ENCODE measurements at regions not wholly inside any gene's neighbourhood (a gene's known extent, or its start where the extent isn't known, plus 50 kb on each side); places are given as distances from the start of the nearest gene placed in this dataset.
A peak's percentile ranks its signal among the peaks of the same experiment; 100 is the strongest.

DNA sequence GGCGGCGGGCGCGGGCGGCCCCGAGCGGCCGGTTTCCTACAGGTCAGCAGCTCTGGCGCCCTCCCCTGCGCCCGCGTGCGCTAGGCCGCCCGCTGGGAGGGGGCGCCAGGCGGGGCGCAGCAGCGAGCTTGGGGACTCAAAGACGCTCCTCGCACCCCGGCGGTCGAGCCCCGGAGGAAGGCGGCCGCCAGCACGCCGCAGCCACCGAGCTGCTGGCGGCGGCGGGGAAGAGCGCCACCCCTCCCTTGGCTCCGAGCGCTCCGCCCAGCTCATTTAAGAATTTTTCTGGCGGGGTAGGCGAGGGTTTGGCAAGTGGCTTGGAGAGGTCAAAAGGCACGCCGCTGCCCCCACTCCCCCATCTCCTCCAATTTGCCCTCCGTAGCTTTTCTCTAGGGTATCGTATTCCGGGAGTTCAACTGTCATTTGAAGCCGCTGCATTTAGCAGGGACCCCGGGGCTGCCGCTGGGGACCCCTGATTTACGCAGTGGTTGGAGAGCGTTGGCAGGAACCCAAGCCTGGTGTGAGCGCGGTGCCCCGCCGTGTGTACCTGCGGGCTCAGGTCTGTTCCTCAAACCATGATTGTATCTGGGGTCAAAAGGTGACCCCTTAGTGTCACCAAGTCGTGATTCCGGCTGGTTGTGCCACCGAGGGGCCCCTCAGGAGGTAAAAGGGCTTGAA, 59.5 kb upstream of the GSE1 start:
- TF ChIP-seq, protein P1, sequence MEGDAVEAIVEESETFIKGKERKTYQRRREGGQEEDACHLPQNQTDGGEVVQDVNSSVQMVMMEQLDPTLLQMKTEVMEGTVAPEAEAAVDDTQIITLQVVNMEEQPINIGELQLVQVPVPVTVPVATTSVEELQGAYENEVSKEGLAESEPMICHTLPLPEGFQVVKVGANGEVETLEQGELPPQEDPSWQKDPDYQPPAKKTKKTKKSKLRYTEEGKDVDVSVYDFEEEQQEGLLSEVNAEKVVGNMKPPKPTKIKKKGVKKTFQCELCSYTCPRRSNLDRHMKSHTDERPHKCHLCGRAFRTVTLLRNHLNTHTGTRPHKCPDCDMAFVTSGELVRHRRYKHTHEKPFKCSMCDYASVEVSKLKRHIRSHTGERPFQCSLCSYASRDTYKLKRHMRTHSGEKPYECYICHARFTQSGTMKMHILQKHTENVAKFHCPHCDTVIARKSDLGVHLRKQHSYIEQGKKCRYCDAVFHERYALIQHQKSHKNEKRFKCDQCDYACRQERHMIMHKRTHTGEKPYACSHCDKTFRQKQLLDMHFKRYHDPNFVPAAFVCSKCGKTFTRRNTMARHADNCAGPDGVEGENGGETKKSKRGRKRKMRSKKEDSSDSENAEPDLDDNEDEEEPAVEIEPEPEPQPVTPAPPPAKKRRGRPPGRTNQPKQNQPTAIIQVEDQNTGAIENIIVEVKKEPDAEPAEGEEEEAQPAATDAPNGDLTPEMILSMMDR (conservative IDR thresholded peaks at IDR 0.05; ENCODE audit: low read depth, low read length) = no peak
- DNase-seq (ENCODE audit: low read depth) = no peak
- peak overlapping the region; percentile 68 for H3K4me3 ChIP-seq (ENCODE audit: low read length)

DNA sequence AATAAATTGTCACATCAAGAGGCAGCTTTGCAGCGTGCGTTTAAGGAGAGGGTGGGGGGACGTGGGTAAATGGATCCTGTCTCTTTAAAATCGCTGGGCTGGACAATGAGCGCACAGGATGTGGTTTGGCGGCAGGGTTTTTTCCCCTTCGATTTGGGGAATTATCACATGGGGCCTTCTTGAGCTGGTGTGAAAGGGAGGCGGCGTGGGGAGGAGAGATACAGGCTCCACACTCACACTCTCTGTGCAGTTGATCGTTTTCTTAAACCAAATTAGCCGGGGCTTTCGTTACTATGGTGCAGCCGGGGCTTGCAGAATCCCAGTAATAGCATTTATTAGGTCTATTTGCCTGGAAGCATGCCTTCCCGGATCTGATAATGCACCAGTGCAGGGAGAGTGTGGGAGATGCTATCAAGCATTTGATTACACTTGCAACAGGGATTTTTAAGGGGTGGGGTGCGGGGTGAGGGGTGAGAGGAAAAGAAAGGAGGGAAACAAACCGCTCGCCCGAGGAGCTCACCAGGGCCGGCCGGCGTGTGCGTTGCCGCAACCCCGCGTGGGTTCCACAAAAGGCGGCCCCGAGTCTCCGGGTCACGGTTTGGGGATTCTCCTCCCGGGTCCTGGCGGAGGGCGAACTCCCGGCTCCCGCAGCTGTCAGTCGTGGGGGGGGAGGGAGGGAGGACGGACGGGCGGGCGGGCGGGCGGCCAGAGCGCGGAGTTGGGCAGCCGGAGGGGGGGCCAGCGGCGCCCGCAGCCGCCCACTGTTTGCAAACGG, 58.8 kb upstream of the GSE1 start:
- TF ChIP-seq, protein P1 (conservative IDR thresholded peaks at IDR 0.05; ENCODE audit: low read depth, low read length) = no peak
- peak overlapping the region; percentile 68 for H3K4me3 ChIP-seq (ENCODE audit: low read length)
- no peak for DNase-seq (ENCODE audit: low read depth)

- no peak for DNase-seq (ENCODE audit: low read depth)
- TF ChIP-seq, protein P1 (conservative IDR thresholded peaks at IDR 0.05; ENCODE audit: low read depth, low read length) = no peak
These were observed 58.0 kb upstream of the GSE1 start for GRCh38 chr16:85554889-85555718.

DNA sequence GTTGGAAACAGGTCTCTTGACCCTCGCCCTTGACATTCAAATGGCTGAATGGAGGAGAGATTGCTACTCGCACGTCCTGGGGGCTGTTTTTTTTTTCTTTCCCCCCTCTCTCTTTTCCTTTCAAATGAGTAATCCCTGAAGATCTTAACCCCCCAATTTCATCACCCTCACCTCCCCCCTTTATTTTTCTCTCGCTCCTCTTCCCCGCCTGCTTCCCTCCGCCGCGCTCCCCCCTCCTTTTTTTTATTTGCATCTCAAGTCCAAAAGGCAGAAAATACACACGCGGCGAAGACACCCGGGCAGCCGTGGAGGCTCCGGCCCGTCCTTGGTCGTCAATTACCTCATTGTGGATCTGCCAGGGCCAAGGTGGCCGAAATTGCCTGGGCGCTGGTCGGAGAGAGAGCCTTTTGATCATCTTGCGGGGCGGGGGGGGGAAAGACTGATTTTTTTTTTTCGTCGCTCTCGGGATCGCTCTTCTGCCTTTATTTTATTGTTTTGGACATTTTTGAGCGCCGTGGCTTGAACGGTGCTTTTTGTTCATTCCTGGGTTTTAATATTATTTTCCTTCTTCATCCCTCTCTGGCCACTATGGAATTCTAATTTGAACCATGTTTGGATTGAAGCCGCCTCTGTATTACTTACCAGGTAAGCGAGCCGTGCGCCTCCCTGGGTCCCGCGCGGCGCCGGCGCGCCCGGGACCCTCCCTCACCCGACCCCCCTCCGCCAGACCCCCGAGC, 57.2 kb upstream of the GSE1 start:
- TF ChIP-seq, protein P1 (conservative IDR thresholded peaks at IDR 0.05; ENCODE audit: low read depth, low read length) = no peak
- no peak for DNase-seq (ENCODE audit: low read depth)
- peak overlapping the region; percentile 68 for H3K4me3 ChIP-seq (ENCODE audit: low read length)

More at GRCh38 chr16:85554889-85555718, 58.0 kb upstream of the GSE1 start:
- H3K4me3 ChIP-seq (ENCODE audit: low read length) = peak overlapping the region; percentile 68

GRCh38 chr16:85556456-85557082, 56.6 kb upstream of the GSE1 start:
- DNase-seq (ENCODE audit: low read depth) = no peak
- TF ChIP-seq, protein P1 (conservative IDR thresholded peaks at IDR 0.05; ENCODE audit: low read depth, low read length) = no peak
- peak overlapping the region; percentile 68 for H3K4me3 ChIP-seq (ENCODE audit: low read length)
